SU-DHL-6 (cell line): ENCODE measurements at regions not wholly inside any gene's neighbourhood (a gene's known extent, or its start where the extent isn't known, plus 50 kb on each side); places are given as distances from the start of the nearest gene placed in this dataset.

ENCODE experiments used
- H2AFZ ChIP-seq: fragments of 200-600 bp; sonication (generic); 2 replicates; pipeline ENCODE4 v1.6.1; 2014; ENCODE audit warnings: low read depth, mild to moderate bottlenecking, moderate library complexity, mixed read lengths, antibody characterized with exemption, low read length; ENCODE audit not compliant: severe bottlenecking
- H3F3A ChIP-seq: fragments of 200-600 bp; shearing (Covaris generic); 2 replicates; pipeline ENCODE4 v1.6.0; 2016; ENCODE audit warnings: antibody characterized with exemption, mild to moderate bottlenecking; ENCODE audit not compliant: insufficient read depth
- H3K27ac ChIP-seq: fragments of 200-600 bp; sonication (generic); 2 replicates; pipeline ENCODE4 v1.5.1; 2016; ENCODE audit warnings: low read depth, mild to moderate bottlenecking, low read length, moderate library complexity, mixed read lengths
- H3K27me3 ChIP-seq: fragments of 200-600 bp; sonication (generic), shearing (Covaris generic); 2 replicates; pipeline ENCODE4 v1.6.0; 2014; ENCODE audit warnings: mild to moderate bottlenecking, low read length
- H3K36me3 ChIP-seq: fragments of 200-600 bp; sonication (generic); 2 replicates; pipeline ENCODE4 v1.6.1; 2014; ENCODE audit warnings: mild to moderate bottlenecking, low read length, mixed read lengths
- H3K4me2 ChIP-seq: fragments of 300-600, 200-600 bp; shearing (Covaris generic), sonication (generic); 2 replicates; pipeline ENCODE4 v1.6.0; 2014; ENCODE audit warnings: low read length, low read depth, mild to moderate bottlenecking; ENCODE audit not compliant: poor library complexity, severe bottlenecking
- H3K4me3 ChIP-seq: fragments of 200-600 bp; sonication (generic); 2 replicates; pipeline ENCODE4 v1.5.1; 2014; ENCODE audit warnings: antibody characterized with exemption, low read length, mild to moderate bottlenecking, mixed read lengths; ENCODE audit not compliant: insufficient read depth, poor library complexity, severe bottlenecking
- H3K79me2 ChIP-seq: fragments of 200-600 bp; sonication (generic); 2 replicates; pipeline ENCODE4 v1.6.1; 2014; ENCODE audit warnings: mild to moderate bottlenecking, low read length, moderate library complexity; ENCODE audit not compliant: insufficient read depth
- H3K9ac ChIP-seq: fragments of 200-600 bp; sonication (generic); 2 replicates; pipeline ENCODE4 v1.7.0; 2014; ENCODE audit warnings: mild to moderate bottlenecking, low read length
- H3K9me2 ChIP-seq: fragments of 200-600 bp; sonication (generic); replicated peaks from 2 replicates; pipeline ENCODE4 v1.6.1; 2014; ENCODE audit warnings: low read length; ENCODE audit not compliant: insufficient read depth
- H3K9me3 ChIP-seq: fragments of 200-600 bp; sonication (generic); 2 replicates; pipeline ENCODE4 v1.6.1; 2014; ENCODE audit warnings: low read length, mixed read lengths; ENCODE audit not compliant: insufficient read depth
- H4K20me1 ChIP-seq: fragments of 200-600 bp; sonication (generic); 2 replicates; pipeline ENCODE4 v1.6.1; 2014; ENCODE audit warnings: low read depth, mild to moderate bottlenecking, antibody characterized with exemption, low read length, moderate library complexity, mixed read lengths
- CTCF ChIP-seq: fragments of 200-600 bp; sonication (generic); IDR thresholded peaks from one replicate; pipeline ENCODE4 v1.5.1; 2017; ENCODE audit warnings: antibody characterized with exemption, mild to moderate bottlenecking, low read length, moderate library complexity; ENCODE audit not compliant: insufficient read depth, poor library complexity, severe bottlenecking
- EZH2phosphoT487 ChIP-seq: fragments of 200-600 bp; sonication (generic), shearing (Covaris generic); conservative IDR thresholded peaks from 2 replicates; pipeline ENCODE4 v1.6.1; 2018; ENCODE audit warnings: mild to moderate bottlenecking, antibody characterized with exemption, low read length, moderate library complexity, mixed read lengths

GRCh38 chr6:156098839-156099238, 643.2 kb upstream of the NOX3 start:
- Histone ChIP-seq H3F3A (no peaks in the 10 kb centered on the region), H3K9me3 (no peaks in the 10 kb centered on the region), H3K4me2 (no peak overlapping the region), H3K27me3 (no peaks in the 10 kb centered on the region), H3K79me2 (no peaks in the 10 kb centered on the region), H2AFZ (no peak overlapping the region), H3K9me2 (no peaks in the 10 kb centered on the region), H3K27ac (no peak overlapping the region), H3K9ac (no peak overlapping the region), H3K4me3 (no peak overlapping the region), H3K36me3 (no peaks in the 10 kb centered on the region), H4K20me1 (no peaks in the 10 kb centered on the region)
- no peak for TF ChIP-seq EZH2phosphoT487
- no peak for TF ChIP-seq CTCF

GRCh38 chr6:156087487-156087886, 631.8 kb upstream of the NOX3 start:
- Histone ChIP-seq H3K27me3 (no peaks in the 10 kb centered on the region), H3K36me3 (peaks cover 2% of the 10 kb centered on the region; the same call in 1 of the 2 replicates), H3K4me2 (no peak overlapping the region), H3F3A (no peaks in the 10 kb centered on the region), H3K4me3 (no peak overlapping the region), H3K9ac (no peak overlapping the region), H2AFZ (no peak overlapping the region), H3K27ac (no peak overlapping the region), H3K9me2 (no peaks in the 10 kb centered on the region), H3K79me2 (no peaks in the 10 kb centered on the region), H4K20me1 (no peaks in the 10 kb centered on the region), H3K9me3 (peaks cover 9% of the 10 kb centered on the region; the same call in 1 of the 2 replicates)
- TF ChIP-seq CTCF (no peak), EZH2phosphoT487 (no peak)

- H3F3A ChIP-seq: no peaks in the 10 kb centered on the region
- peaks cover 3% of the 10 kb centered on the region; the same call in 1 of the 2 replicates for H3K9me3 ChIP-seq
- no peaks in the 10 kb centered on the region for H3K27me3 ChIP-seq
- H4K20me1 ChIP-seq: no peaks in the 10 kb centered on the region
- H3K4me3 ChIP-seq: no peak overlapping the region
- no peak overlapping the region for H2AFZ ChIP-seq
- no peaks in the 10 kb centered on the region for H3K79me2 ChIP-seq
- H3K36me3 ChIP-seq: peaks cover 2% of the 10 kb centered on the region; the same call in 1 of the 2 replicates
- no peak for TF ChIP-seq EZH2phosphoT487
- no peak for TF ChIP-seq CTCF
- no peak overlapping the region for H3K4me2 ChIP-seq
- no peaks in the 10 kb centered on the region for H3K9me2 ChIP-seq
- H3K9ac ChIP-seq: no peak overlapping the region
- no peak overlapping the region for H3K27ac ChIP-seq
These were observed 626.4 kb upstream of the NOX3 start for GRCh38 chr6:156082012-156082411.
